ENCODE measurements at regions not wholly inside any gene's neighbourhood (a gene's known extent, or its start where the extent isn't known, plus 50 kb on each side); places are given as distances from the start of the nearest gene placed in this dataset.

GRCh38 chr11:100536979-100537378 is 150.1 kb upstream of the ARHGAP42 start:
- DNase-seq, result no peak

- DNase-seq, result no peak
Measured at GRCh38 chr11:100543386-100543785, 143.7 kb upstream of the ARHGAP42 start.

GRCh38 chr11:100545556-100545955 is 141.5 kb upstream of the ARHGAP42 start:
- DNase-seq, result no peak

GRCh38 chr11:100545970-100546369 is 141.1 kb upstream of the ARHGAP42 start:
- DNase-seq, result no peak

- no peak for DNase-seq
Measured at GRCh38 chr11:100546714-100547113, 140.4 kb upstream of the ARHGAP42 start.

- DNase-seq, result no peak
Measured at GRCh38 chr11:100550298-100550697, 136.8 kb upstream of the ARHGAP42 start.

GRCh38 chr11:100550912-100551632 is 136.0 kb upstream of the ARHGAP42 start:
- peak; percentile 7 for DNase-seq

DNA sequence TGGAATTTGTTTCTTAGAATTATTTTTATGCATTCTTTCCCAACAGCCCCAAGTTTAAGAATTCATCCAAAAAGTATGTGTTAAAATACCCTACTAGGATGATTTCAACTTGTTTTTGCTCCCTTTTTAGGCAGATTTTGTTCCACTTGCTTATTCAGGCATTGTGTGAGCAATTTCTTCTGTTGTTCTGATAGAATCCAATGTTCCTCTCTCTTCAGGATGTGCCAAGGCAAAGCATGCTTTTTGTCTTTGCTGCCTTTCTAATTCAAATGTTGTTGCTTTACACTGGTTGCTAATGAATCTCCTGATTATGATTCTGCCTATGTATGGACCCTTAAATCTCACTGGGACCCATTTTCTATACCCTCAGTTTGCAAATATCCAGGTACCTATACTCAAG is 131.2 kb upstream of the ARHGAP42 start:
- peak; percentile 15 for DNase-seq

DNA sequence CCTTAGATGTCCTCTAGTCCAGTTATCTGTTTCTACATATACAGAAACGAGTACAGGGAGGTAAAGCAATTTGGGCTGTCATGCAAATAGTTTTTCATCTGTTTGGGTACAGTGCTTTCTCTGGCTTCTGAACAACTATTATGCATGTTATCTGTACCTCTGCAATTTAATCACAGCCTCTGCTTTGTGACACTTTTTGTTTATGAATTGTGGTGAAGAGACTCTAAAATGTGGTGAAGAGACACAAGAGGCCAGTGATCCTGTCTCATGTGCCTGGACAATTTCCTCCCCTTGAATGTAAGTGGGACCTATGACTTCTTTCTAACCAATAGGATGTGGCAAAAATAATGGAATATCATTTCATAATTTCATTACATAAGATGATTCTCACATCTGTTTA is 130.3 kb upstream of the ARHGAP42 start:
- no peak for DNase-seq

DNA sequence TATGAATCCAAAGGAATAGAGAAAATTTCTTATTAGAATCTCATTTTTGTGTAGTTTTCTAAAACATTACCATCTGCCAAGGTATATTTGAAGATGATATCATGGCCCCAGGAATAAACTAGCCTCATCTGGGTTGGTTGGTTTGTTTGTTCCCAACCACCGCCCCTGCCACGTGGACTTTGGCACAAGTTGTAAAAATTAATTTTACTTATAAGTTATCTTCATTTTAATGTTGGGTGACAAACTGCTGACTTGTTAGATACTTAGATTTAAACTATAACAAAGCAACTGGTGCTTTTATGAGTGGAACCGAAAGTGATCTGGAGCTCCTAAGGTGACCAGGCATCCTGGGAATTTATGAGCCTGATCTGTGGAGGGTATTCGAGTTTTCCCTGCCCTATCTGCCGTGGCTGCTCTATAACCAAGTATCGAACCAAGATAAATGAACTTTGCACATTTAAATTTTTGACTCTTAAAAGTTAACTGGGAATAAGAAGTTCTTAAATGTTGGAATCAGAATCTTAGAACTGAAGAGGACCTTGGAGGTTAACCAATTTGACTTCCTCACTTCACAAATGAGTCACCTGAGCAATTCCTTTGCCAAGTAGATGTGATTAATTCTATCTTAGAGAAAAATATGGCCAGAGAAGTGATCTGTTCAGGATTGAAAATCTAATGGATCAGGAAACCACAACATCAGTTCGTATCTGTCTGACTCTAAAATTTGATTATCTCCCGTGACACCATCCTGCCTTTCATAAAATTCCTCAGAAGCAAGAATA is 129.1 kb upstream of the ARHGAP42 start:
- no peak for DNase-seq

GRCh38 chr11:100560606-100561005 is 126.5 kb upstream of the ARHGAP42 start:
- no peak for DNase-seq

DNA sequence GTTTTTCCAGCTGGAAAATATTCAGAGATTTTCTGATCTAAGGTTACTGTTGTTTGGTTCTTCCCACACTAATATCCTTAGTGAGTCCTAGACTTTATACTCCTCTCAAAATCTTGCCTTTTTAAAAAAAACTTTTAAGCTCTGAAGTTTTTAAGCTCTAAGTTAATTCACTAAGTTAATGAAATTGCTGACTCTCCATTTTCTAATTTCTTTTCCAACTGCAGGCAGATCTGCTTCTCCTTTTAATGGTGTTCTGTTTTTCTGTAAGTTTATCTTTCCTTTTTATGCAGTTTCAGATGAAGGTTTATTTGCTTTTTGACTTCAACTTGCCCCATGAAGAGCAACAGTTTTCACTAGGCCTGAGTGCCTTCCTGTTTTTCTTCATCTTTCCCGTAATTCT is 125.8 kb upstream of the ARHGAP42 start:
- no peak for DNase-seq

DNA sequence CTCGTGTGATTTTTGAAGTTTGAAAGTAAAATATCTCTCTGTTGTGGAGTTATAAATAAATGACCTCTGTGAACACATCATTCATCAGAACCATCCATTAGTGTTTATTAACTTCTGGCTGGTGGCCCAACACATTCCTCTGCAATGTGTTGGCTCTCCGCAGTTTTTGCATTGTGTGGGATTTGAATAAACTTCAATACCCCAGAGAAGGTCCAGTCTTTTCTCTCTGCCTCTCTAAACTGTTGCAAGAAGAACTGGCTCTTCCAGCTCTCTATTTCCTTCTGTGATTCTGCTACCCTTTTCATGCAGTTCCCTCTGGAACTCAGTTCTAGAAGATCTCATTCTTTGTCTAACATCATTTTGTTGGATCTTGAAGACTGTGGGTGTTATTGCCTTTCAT is 125.0 kb upstream of the ARHGAP42 start:
- DNase-seq, result peak; percentile 10

- DNase-seq, result no peak
Measured at GRCh38 chr11:100563541-100564280, 123.4 kb upstream of the ARHGAP42 start.

- no peak for DNase-seq
Measured at GRCh38 chr11:100573911-100574513, 113.1 kb upstream of the ARHGAP42 start.

DNA sequence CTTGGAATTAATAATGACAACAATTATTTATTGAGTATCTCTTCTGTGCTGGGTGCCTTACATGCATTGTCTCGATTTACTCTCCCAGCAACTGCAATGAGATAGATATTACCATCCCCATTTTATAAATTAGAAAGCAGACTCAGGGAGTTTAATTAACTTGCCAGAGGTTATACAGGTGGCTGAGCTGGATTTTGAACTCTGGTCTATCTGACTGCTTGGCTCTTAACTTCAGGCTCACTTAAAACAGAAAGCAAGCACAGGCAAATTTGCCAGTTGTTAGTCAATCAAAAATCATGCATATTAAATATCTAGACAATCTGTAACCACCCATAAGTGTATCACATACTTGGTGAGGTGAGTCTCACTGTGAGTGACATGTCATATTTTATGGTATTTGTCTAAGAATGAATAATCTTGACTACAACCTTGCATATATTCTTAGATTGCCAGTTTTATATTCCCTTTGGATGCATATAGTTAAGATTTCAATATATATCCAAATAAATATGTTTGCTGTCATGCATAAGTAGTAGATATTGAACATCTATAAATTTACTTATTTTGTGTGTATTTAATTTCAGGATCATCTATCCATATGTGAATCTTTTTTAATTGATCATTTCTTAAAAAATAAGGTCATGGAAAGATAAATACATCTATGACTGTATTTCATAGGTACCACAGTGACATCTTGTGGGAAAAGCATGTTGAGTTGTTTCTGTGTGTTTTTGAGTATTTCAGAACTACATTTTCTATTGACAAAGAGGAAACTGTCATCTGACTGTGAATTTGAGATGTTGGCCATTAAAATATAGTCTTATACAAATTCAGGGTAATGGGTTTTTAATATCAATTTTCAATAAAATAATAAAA is 112.0 kb upstream of the ARHGAP42 start:
- peak; percentile 26 for DNase-seq

- peak; percentile 54 for DNase-seq
Measured at GRCh38 chr11:100575860-100576717, 111.0 kb upstream of the ARHGAP42 start.

- no peak for DNase-seq
Measured at GRCh38 chr11:100576718-100577021, 110.4 kb upstream of the ARHGAP42 start.

- DNase-seq, result no peak
Measured at GRCh38 chr11:100578831-100579311, 108.2 kb upstream of the ARHGAP42 start.

- peak; percentile 22 for DNase-seq
Measured at GRCh38 chr11:100581318-100581717, 105.8 kb upstream of the ARHGAP42 start.
